NOMO-1 treated with DMSO at 0.1 percent for 48 hours (cell line): ENCODE measurements at regions not wholly inside any gene's neighbourhood (a gene's known extent, or its start where the extent isn't known, plus 50 kb on each side); places are given as distances from the start of the nearest gene placed in this dataset.

ENCODE experiments used
- DNase-seq: peaks from one replicate; lab custom pipeline; 2025; ENCODE audit not compliant: unreplicated experiment; lab: John Stamatoyannopoulos, UW

DNA sequence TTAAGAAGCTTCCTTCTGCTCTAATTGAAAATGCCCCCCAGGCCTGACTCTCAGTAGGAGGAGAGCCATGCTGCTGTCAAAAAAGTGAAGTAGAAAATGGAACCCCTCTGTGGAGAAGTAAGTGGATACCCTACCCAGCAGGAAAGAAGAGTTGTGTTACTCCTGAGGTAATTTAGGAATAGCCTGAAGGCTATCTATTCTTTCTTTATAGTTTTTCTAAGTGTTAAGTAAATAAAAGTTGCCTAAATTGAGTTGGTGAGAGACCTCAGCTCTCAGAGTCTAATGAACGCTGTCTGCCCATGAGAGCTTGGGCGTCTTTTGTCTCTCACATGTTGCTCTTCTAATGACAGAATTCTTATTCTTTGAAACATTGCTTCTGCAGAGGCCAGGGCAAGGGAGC is 116.2 kb downstream of the NSUN3 start:
- DNase-seq: no peak

DNA sequence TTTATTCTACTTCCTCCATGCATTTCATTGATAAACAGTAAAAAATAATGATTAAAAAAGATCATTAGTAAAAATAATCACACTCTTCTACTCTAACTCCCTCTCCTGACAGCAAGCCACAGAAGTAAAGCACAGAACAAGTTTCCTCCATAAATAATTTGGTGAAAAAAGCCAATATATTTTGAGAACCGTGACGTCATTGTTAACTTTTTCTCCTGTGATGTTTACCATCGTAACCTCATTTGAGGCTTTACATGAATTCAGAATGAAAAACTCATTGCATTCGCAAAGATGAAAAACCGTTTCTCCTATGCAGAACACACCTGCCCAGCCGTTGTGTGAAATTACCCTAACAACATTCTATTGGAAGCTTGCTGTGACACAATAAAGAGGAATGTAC is 120.7 kb downstream of the NSUN3 start:
- DNase-seq: no peak

DNA sequence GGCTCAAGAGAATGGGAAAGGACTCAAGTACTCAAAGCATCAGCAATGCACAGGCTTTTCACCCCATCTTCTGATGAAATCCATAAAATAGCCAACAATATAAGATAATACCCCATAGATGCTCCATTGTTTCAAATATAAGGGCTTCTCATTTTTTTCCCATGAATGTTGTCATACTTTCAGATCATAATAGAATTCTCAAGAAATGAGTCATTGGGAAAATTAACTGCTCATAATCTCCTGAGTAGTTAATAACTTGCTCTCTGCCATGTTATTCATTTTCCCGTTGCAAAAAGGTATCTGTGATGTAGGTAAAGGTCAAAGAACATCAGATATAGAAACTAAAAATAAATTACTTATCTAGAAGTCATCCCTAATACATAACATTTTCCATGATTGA is 121.9 kb downstream of the NSUN3 start:
- DNase-seq: no peak

DNA sequence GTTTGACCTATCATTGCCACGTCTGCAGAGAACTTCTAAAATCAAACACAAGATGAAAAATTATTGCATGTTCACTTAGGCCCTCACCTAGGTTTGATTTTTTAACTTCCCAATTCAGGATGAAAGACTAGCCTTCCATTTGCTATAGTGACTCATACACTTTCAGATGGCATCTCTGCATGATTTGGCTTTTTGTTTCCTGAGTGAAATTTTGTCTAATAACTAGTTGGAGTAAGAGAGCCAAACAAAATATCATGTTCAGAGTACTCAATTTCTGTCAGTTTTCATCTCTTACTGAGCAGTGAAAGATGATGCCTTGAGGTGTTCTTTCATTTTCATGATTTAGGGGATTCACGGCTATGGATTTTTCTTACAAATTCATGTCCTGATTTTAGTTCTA is 122.9 kb downstream of the NSUN3 start:
- no peak for DNase-seq

DNA sequence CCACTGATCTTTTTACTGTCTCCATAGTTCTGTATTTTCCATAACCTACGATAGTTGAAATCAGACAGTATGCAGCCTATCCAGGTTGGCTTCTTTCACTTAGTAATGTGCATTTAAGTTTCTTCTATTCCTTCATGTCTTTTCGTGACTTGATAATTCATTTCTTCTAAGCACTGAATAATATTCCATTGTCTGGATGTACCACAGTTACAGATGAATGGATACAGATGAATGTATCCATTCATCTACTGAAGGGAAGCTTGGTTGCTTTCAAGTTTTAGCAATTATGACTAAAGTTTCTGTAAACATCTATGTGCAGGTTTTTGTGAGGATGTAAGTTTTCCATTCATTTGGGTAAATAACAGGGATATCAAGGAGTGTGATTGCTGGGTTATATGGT is 124.8 kb downstream of the NSUN3 start:
- no peak for DNase-seq

DNA sequence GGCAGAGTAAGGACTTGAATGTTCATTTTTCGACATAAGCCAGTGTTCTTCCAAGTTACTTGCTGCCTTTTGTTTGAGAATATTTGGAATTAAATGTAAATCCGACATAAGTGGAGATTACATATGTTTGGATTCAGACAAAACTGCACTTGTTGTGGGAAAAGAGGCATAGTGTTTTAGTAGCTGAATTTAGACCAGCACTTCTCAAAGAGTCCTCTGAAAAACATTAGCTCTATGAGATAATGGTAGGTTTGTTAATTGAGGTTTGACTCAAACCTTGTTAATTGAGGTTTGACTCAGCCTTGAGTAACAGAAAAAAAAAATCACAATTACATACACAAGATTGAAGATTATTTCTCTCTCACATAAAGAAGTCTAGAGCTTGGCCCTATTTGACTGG is 132.5 kb downstream of the NSUN3 start:
- no peak for DNase-seq

DNA sequence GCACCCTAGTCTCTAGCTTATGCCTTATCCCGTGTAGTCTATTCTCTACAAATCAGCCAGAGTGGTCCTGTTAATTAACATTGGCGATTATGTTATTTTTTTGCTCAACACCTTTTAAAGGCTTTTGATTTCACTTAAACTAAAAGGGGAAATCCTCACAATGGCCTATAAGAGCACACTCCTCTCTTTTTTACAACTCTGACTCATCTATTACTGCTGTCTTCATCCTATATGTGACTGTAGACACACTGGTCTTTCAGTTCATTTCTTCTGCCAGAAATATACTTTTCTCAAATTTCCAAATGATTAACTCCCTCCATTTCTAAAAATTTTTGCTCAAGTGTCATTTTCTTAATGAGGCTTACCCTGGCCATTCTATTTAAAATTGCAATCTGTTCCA is 143.4 kb downstream of the NSUN3 start:
- no peak for DNase-seq

DNA sequence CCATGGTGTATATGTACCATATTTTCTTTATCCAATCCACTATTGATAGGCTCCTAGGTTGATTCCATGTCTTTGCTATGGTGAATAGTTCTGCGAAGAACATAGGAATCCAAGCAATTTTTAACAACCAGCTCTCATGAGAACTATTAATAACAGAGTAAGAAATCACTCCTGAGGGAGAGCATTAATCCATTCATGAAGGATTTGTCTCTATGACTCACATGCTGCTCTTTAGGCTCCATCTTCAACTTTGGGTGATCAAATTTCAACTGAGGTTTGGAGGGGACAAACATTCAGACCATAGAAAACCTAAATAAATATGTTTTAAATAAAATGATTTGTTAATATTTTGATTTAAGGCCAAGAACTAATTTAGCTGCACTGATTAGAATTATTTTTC is 147.4 kb downstream of the NSUN3 start:
- no peak for DNase-seq

DNA sequence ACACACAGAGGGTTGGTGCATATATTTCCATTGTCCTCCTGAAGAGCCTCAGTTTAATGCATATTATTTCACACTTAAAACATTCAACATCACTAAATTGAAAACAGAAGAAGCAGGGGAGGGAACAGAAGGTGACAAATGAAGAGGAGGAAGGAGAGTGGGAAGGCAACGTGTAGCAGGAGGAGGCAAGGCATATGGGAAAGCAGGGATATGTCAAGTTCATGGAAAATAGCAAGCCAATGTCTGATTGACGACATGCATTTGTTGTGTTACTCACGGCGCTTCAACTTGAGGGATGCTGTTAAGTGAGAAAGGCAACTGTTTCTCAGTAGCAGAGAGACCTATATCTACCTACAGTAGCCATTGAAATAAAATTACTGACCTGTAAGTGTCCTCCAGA is 154.5 kb downstream of the NSUN3 start:
- DNase-seq: no peak

DNA sequence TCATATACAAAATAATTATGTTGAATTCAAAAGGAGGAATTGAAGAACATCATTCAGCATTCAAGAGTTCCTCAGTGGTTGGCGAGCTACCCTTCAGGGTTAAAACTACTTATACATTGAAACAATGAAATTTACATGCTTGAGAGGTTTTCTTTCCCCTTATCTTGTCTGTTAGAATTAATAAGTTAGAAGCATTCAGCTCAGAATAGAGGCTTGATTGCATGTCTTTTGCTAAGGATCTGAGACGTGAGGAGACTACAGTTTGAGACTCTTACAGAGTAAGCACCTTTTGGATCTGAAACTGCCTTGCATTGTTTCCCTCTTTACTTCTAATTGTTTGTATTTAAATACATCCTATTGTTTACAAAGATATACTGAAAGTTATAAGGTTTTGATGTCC is 157.6 kb downstream of the NSUN3 start:
- no peak for DNase-seq

DNA sequence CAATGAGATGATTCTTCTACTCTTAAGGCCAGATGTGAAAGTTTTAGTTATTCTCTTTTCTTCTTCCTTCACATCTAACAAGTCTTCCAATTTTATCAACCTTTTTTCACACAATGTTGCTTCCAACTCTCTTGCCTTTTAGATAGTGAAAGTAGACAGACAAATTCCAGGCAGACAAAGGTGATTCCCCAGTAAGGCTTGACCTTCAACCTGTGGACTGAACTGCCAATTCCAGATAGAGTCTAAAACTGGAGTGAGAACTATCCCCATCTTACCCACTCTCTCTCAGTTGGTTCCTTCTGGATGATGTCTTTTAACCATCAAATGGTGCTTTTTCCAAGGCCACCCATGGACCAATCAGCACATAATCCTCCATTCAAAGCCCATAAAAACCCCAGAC is 159.0 kb downstream of the NSUN3 start:
- no peak for DNase-seq

DNA sequence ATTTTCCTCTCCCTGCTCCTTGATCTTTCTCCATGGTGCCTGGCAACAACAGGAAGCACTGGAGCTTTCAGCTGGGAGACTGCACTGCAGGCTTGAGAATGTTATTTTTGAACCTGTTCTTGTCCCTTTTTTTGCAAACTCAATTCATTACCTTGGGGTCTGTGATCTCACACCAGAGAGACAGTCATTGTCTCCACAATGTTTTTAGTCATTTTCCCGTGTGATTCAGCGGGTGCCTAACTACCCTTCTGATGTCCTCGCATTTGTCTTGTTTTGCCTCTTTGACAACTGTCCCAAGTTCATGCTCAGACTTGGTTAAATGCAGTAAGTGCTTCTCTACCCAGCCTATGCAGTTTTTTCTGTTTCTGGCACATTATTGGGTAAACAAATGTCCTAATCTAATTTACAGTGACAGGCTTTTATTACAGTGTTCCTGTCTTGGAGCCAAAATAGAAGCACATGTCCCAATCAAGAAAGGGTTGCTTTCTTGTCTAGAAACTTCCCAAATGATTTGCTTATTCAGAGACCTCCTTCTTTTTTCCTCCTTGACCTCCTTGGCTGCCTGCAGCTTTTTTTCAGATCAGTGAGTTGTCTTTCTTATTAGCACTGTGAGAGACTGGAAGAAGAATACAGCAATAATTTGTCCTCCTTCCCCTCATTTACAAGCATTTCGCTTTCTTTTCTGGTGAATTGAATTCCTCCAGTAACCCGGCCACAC is 162.4 kb downstream of the NSUN3 start:
- no peak for DNase-seq

DNA sequence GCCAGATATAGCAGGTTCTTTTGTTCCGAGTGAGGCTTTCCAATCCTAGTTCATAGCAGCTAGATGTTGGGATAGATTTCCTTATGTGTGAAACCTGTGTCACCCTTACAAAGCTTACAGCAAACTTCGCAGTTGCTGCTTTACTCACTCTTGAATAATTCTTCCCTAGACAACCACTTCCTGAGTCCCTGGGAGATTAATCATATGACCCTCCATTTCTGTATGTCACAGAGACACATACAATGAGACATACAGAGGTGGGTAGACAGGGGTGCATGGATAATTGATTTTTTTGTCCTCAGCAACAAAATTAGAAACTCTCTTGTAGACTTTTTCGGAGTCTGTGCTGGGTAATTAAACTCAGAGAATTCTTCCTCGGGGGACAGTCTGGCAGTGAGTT is 163.2 kb downstream of the NSUN3 start:
- DNase-seq: no peak

DNA sequence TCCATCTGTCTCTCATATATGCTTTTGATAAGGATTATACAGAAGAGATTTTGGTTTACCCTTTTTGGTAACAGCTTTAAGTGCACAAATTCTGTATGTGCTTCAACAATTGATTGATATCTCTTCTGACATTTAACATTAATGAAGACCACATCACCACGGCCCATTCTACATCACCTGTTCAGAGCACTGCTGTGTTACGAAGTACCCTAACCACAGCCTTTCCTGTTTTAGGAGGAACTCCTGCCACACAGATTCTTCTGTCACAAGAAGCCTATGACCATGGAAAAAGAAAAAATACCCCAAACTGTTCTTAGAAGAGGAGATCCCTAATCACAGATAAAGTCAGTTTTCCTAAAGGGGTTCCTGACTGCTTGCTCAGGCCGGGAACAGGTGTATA is 170.1 kb downstream of the NSUN3 start:
- DNase-seq: no peak

DNA sequence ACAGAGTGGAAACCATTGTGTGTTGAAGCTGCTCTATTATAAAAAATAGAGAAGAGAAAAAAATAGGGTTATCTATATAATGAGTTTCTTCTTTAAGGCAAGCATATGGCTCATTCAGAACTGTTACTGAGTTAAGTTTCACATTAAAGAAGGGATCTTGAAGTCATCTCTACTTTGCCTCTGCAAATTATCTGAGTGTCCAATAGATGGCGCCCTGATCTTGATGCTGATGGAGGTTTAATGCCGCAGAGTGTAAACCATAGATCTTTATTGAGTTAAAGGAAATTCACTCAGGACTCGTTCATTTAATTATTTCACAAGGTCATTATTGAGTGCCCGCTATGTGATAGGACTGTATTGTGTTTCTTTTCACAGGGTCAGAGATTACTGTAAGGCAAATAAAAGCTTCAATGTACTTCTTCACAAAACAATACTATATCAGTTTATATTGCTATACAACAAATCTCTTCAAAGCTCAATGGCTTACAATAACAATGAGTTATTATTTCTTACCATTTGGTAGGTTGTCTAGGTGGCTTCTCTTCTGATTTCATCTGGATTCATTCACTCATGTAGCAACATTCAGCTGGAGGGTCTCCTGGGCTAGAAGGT is 171.4 kb downstream of the NSUN3 start:
- no peak for DNase-seq

DNA sequence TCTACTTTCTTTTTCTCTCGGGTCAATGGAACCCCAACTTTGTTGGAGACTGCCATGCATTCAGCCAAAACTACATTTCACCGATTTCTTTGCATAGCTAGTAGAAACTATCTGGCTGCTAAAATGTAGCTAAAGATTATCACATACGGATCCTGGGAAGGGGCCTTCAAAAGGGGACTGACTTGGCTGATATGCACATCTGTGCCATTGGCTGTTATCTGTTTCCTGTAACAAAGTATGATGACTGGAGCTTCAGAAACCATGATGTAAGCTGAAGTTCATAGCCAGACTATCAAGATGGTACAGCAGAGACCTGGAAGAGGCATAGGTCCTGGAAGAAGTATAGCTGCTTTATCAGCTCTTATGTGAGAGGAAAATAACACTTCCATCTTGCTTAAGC is 179.1 kb downstream of the NSUN3 start:
- no peak for DNase-seq

DNA sequence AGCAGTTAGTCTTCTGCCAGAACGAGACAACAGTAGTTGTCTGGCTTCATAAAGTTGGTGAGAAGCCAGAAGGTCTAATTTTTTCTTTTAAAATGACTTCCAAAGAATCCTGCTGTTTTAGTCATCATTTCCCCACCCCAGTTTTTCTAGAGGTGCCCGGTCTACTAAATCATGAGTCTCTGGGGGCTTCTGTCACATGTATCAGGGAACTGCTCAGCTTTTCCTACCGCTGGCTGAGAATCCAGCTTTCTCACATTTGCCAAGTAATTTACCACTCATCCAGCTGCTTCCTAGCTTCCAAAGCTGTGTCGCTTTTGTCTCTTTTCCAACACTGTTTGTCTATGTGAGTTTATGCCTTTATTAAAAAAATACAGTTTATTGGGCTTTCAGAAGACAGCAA is 183.3 kb downstream of the NSUN3 start:
- no peak for DNase-seq

DNA sequence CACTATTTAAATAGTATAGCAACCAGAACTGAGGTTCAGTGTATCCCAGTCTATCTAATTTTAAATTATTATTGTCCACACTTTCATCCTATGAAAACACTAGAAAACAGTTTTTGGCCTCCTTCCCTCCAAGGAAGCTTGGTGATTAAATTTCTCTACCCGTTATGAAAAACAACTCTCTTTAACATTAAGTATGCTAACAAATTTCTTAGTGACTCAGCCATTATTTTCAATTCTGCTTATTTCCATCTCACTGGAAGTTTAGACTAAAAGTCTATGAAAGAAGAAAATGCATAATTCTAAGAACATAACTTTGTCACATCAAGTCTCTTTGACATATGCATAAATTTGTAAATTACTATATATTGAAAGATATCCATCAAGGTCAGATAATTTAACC is 185.2 kb downstream of the NSUN3 start:
- DNase-seq: no peak

DNA sequence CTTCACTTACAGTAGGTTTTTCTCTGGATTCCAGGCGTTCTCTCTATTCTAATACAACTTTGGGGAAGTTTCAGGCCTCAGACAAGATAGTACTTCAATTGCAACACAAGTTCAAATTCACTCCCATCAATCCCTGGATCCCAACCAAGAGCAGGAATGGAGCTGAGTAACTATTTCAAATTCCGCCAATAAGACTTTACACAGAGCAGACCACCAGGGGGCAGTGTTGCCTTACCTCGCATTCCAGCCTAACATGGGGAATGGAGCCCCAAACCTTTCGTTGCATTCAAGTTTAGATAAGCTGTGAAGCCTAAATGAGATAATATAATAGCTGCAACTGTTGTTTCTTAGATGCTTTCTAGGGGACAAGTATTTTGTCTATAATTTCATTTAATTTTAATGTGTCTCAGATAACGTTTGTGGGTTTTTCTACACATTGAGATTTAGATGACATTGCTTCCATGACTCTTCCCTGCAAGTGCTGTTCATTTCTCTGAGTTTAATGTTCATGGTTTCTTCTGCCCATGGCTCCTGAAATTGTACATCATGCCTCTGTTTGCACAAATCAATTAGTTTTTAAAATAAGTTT is 186.7 kb downstream of the NSUN3 start:
- DNase-seq: peak; percentile 22

DNA sequence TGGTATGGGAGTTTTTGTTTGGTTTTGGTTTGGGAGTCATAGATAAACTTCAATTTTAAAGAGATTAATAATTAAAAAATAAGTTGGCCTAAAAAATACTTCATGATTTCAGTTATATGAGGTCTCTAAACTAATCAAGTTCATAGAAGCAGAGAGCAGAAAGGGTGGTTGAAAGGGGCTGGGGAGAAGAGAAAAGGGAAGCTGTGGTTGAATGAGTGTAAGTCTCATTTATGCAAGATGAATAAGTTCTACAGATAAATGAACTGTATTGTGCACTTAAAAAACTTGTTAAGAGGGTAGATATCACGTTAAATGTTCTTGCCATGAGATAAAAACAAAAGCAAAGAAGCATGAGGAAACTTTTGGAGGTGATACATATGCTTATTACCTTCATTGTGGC is 188.7 kb downstream of the NSUN3 start:
- no peak for DNase-seq

DNA sequence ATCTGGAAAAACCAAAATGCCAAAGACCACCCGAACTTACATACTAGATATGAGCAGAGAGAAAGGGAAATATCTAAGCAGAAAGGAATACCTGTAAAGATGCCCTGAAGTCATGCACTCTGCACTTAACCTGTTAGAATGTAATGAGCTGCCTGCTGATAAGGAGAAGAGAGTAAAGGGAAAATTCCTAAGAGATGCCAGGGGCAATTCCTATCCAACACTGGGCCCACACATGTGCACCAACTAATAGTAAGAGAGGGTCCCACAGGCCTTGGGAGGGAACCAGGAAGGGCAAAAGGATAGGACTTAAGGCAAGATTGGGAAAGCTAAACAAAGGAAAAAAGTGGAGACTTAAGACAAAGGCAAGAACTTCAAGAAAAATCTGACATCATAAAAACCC is 189.5 kb downstream of the NSUN3 start:
- no peak for DNase-seq

DNA sequence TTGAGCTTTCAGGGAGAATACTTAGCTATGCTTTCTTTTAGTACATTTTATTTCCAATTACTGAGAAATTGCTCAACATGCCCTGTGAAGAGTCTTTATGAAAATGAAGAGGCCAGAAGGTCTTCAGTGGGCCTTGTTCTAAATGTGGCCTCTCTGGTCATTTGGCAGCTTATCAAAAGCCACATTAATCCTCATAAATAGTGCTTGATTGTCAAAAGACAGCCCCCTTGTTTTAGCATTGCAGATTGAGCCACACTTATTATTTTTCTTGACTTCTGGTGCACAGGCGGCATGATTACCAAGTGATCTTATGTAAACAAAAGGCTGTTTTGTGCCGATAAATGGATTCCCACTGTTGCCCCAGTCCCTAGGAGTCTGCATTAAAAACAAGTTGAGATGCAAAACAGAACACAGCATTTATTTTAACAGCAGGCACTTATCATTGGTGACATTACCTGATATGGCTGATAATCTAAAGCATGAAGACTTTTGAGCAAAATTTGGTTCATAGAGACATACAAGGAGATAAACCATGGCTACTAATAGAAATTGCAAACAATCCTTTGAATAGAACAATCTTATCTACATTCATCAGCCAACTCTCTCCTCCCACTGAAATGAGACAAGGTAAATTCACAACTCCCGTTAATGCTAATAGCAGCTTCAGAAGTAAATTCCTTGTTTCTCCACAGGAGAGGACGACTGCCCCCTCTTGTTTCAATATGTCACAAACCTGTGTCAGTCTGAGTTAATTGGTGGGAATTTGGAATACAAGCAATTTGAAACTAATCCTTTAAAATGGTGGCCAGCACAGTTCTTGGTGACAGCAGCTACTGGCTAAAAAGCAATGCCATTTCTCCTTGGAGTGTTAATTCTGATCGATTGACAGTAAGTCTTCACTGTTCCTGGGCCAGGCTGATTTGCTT is 194.3 kb downstream of the NSUN3 start:
- DNase-seq: no peak
